ENCODE measurements at regions not wholly inside any gene's neighbourhood (a gene's known extent, or its start where the extent isn't known, plus 50 kb on each side); places are given as distances from the start of the nearest gene placed in this dataset.

DNA sequence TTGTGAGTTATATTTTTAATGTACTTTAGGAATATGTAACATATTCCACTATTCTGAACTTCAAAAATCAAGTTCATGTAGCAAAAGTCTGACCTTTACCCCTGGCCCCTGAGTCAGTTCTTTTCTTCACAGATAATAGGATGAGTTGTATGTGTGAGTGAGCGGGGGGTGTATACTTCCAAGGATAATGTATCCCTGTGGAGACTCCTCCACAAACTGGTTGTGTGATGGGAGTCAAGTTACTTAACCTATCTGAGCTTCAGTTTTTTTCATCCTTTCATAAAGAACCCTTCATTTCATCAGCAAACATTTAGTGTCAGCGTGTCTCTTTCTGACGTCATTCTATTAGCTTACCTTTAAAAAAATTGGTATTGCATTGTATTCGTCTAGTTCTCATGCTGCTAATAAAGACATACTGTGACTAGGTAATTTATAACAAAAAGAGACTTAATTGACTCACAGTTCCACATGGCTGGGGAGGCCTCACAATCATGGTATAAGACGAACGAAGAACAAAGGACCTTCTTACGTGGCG lies 288.1 kb upstream of the GPC6 start:
- no peak overlapping the region for H3K4me3 ChIP-seq (replicated peaks; ENCODE audit: low read depth, low read length)
- DNase-seq (ENCODE audit: extremely low read depth, low read depth), result no peak
- TF ChIP-seq, protein P1, sequence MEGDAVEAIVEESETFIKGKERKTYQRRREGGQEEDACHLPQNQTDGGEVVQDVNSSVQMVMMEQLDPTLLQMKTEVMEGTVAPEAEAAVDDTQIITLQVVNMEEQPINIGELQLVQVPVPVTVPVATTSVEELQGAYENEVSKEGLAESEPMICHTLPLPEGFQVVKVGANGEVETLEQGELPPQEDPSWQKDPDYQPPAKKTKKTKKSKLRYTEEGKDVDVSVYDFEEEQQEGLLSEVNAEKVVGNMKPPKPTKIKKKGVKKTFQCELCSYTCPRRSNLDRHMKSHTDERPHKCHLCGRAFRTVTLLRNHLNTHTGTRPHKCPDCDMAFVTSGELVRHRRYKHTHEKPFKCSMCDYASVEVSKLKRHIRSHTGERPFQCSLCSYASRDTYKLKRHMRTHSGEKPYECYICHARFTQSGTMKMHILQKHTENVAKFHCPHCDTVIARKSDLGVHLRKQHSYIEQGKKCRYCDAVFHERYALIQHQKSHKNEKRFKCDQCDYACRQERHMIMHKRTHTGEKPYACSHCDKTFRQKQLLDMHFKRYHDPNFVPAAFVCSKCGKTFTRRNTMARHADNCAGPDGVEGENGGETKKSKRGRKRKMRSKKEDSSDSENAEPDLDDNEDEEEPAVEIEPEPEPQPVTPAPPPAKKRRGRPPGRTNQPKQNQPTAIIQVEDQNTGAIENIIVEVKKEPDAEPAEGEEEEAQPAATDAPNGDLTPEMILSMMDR (IDR thresholded peaks at IDR 0.05; ENCODE audit: low read depth, low read length, missing control alignments), result no peak

DNA sequence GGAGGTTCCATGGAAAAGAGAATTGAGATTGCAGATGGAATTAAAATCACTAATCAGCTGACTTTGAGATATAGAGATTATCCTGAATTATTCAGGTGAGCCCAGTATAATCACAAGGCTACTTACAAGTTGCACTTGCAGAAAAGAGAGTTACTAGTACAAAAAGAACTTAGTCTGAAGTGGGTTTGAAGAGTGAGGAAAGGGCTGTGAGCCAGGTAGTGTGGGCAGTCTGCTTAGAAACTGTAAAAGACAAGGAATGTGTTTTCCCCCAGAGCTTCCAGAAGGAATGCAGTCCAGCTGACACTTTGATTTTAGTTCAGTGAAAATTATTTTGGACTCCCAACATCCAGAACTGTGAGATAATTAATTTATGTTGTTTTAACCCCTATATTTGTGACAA lies 285.4 kb upstream of the GPC6 start:
- TF ChIP-seq, protein P1 (IDR thresholded peaks at IDR 0.05; ENCODE audit: low read depth, low read length, missing control alignments), result no peak
- DNase-seq (ENCODE audit: extremely low read depth, low read depth), result no peak
- no peak overlapping the region for H3K4me3 ChIP-seq (replicated peaks; ENCODE audit: low read depth, low read length)

DNA sequence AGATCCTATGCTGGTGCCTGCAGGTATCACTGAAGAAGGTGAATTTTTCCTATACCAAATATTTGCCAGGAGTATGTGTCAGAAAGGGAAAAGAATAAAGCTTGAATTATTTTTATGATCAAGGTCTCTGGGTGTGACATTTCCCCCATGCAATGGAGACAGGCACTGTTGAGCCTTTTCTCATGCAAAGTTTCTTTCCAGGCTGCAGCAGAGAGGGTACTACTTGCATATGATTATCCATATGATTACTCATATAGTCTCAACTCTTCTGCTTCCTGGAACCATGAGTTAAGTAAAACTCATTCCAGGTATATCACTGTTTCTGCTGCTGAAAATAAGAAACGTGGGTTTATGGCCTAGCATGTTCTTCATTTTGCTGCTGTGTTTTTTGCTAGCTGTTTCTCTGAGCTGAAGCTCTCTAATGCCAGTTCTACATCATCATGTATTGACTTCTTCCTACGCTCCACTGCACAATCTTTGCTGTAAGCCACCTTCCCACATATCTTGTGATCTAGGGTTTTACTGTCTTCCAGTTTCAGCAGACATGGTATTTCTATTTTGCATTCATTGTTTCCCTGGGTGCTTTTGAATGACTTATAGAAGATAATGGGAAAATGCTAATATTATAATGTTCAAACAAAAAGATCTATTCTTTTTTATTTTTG lies 278.7 kb upstream of the GPC6 start:
- DNase-seq (ENCODE audit: extremely low read depth, low read depth), result no peak
- TF ChIP-seq, protein P1 (IDR thresholded peaks at IDR 0.05; ENCODE audit: low read depth, low read length, missing control alignments), result no peak
- no peak overlapping the region for H3K4me3 ChIP-seq (replicated peaks; ENCODE audit: low read depth, low read length)

DNA sequence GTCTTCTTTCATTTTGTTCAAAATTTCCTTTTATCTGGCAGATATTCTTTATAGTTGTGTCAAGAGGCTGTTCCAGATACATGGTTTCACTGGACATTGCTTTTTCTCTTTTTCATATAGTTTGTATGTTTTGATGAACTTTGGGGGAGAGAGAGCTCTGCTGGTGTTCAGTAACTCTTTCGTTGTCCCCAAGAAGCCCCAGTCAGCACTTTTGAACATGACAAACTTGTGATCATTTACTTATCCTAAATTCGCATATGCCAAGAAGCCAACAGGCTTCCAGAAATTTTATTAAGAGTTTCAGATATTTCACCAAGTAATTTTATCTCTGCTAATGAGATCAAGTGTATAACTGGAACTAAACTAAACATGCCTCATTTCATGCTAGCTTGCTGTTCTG lies 275.8 kb upstream of the GPC6 start:
- no peak for DNase-seq (ENCODE audit: extremely low read depth, low read depth)
- TF ChIP-seq, protein P1 (IDR thresholded peaks at IDR 0.05; ENCODE audit: low read depth, low read length, missing control alignments), result no peak

DNA sequence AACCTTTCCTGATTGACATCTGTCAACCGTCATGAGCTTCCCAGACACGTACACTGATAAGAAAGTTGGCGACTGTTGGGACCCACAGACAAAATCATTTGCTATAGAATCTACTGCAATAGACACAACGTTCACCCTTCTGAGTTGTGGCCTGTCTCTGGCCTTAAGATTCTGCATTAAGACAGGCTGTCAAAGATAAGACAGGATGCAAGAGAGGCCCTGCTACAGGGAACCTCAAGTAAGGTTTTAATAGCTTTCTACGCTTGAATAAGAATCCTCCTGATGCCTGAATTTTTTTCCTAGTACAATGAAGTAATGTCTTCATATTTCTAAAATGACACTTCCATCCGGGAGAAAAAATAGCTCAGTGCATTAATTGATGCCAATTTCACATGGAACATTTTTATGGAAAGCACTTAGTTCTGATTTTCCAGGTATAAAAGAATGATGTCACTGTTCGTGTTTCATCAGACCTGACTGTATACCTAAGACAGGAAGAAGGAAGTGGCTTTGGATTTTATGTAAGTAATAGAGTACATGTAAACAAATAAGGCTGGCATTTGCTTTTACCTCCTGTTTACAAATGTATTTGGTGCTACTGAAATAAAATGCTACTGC lies 275.2 kb upstream of the GPC6 start:
- no peak for DNase-seq (ENCODE audit: extremely low read depth, low read depth)

More for the DNA sequence above, 275.8 kb upstream of the GPC6 start:
- H3K4me3 ChIP-seq (replicated peaks; ENCODE audit: low read depth, low read length), result no peak overlapping the region

DNA sequence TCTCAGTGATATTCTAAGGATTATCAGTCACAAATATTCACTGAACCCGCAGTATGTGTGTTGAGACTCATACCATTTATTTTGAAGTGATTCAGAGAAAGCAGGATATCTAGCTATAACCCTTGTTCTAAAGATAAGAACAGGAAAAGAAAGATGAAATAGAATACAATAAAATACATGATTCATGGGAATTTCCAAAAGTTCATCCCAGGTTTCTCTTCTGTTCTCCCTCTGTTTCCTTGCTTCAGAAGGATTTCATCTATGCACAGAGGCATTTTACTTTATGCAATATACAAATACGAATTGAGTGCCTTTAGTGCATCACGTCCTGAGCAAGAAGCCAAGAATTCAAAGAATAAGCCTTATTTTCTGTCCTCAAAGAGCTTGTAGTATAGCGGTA lies 274.4 kb upstream of the GPC6 start:
- no peak for DNase-seq (ENCODE audit: extremely low read depth, low read depth)
- TF ChIP-seq, protein P1 (IDR thresholded peaks at IDR 0.05; ENCODE audit: low read depth, low read length, missing control alignments), result no peak
- no peak overlapping the region for H3K4me3 ChIP-seq (replicated peaks; ENCODE audit: low read depth, low read length)

More for the DNA sequence above, 275.2 kb upstream of the GPC6 start:
- TF ChIP-seq, protein P1 (IDR thresholded peaks at IDR 0.05; ENCODE audit: low read depth, low read length, missing control alignments), result no peak
- H3K4me3 ChIP-seq (replicated peaks; ENCODE audit: low read depth, low read length), result no peak overlapping the region

Data from HFF-Myc (cell line).